Endothelial cell of umbilical vein (primary cell): ENCODE measurements at regions not wholly inside any gene's neighbourhood (a gene's known extent, or its start where the extent isn't known, plus 50 kb on each side); places are given as distances from the start of the nearest gene placed in this dataset.

ENCODE experiments used
- BruUV-seq: library from RNA; stranded (reverse); fragments of 400-500 nt; replicated peaks from 2 replicates; lab custom pipeline; 2021; lab: Mats Ljungman, UMichigan
- CTCF ChIA-PET: fragments of 300-600, 350-600 bp; sonication (Branson Sonifier 250); formaldehyde crosslinking; loops from one replicate; lab custom pipeline; 2021; ENCODE audit warnings: antibody characterized with exemption, inconsistent platforms; lab: Charles Lee
- POLR2A ChIA-PET: fragments of 300-600, 350-600 bp; sonication (Branson Sonifier 250); formaldehyde crosslinking; loops from one replicate; lab custom pipeline; 2021; ENCODE audit warnings: antibody characterized with exemption, inconsistent platforms; lab: Charles Lee
- DNase-seq: peaks from one replicate; pipeline ENCODE4 v3.0.0-alpha.2; 2011; ENCODE audit warnings: low read depth, low spot score
- FAIRE-seq: peaks from 2 replicates; lab custom pipeline; 2011; peaks lifted over from hg19 to GRCh38; lab: Jason Lieb, UNC
- H2AFZ ChIP-seq: 2 replicates; pipeline ENCODE4 v1.6.0; 2012; ENCODE audit warnings: low read depth, low read length, control low read depth, inconsistent platforms
- H3K27ac ChIP-seq: 2 replicates; pipeline ENCODE4 v1.5.1; 2011; ENCODE audit warnings: low read depth, mild to moderate bottlenecking, control low read depth, low read length, moderate library complexity; ENCODE audit not compliant: insufficient read depth
- H3K27me3 ChIP-seq, 2 experiments: 2 replicates each; pipeline versions ENCODE4 v1.6.0 to v1.6.1; 2011; ENCODE audit warnings: low read length in 2 of 2, mixed read lengths in 1 of 2; ENCODE audit not compliant: control insufficient read depth in 2 of 2, insufficient read depth in 2 of 2
- H3K36me3 ChIP-seq, 2 experiments: 2 replicates in 1 of 2; 3 replicates in 1 of 2; pipeline ENCODE4 v1.5.1; 2011; ENCODE audit warnings: low read length in 2 of 2, mild to moderate bottlenecking in 1 of 2, moderate library complexity in 1 of 2; ENCODE audit not compliant: control insufficient read depth in 2 of 2, insufficient read depth in 2 of 2; ENCODE audit errors: extremely low read depth in 1 of 2
- H3K4me1 ChIP-seq: 3 replicates; pipeline ENCODE4 v1.5.1; 2011; ENCODE audit warnings: mild to moderate bottlenecking, low read length; ENCODE audit not compliant: control insufficient read depth, insufficient read depth; ENCODE audit errors: extremely low read depth
- H3K4me2 ChIP-seq: 2 replicates; pipeline ENCODE4 v1.6.1; 2011; ENCODE audit warnings: low read length, control low read depth, mixed read lengths; ENCODE audit not compliant: insufficient read depth
- H3K4me3 ChIP-seq, 3 experiments: fragments of 200-600 bp in 1 of 3; sonication (generic), shearing (Covaris generic) in 1 of 3; replicated peaks in 1 of 3; 2 replicates each; pipeline ENCODE4 v1.5.1; 2011 to 2016; ENCODE audit warnings: control low read depth in 3 of 3, low read length in 3 of 3, mild to moderate bottlenecking in 2 of 3, inconsistent platforms in 1 of 3, low read depth in 1 of 3, moderate library complexity in 1 of 3; ENCODE audit not compliant: insufficient read depth in 1 of 3
- H3K79me2 ChIP-seq: 2 replicates; pipeline ENCODE4 v1.6.0; 2012; ENCODE audit warnings: low read length, inconsistent platforms; ENCODE audit not compliant: control insufficient read depth, insufficient read depth
- H3K9ac ChIP-seq: replicated peaks from 2 replicates; pipeline ENCODE3; 2011; ENCODE audit warnings: low read length, control low read depth; ENCODE audit not compliant: insufficient read depth; ENCODE audit errors: extremely low read depth
- H3K9me1 ChIP-seq: replicated peaks from 3 replicates; pipeline ENCODE4 v1.6.0; 2011; ENCODE audit warnings: mild to moderate bottlenecking, low read length; ENCODE audit not compliant: control insufficient read depth, insufficient read depth; ENCODE audit errors: extremely low read depth
- H3K9me3 ChIP-seq: replicated peaks from 2 replicates; pipeline ENCODE4 v1.5.1; 2012; ENCODE audit warnings: low read length, inconsistent platforms; ENCODE audit not compliant: control insufficient read depth, insufficient read depth
- H4K20me1 ChIP-seq: replicated peaks from 2 replicates; pipeline ENCODE3; 2011; ENCODE audit warnings: mild to moderate bottlenecking, low read length; ENCODE audit not compliant: control insufficient read depth, insufficient read depth; ENCODE audit errors: extremely low read depth
- CTCF ChIP-seq, 2 donors: IDR thresholded peaks; 1 replicate in 1 of 2; 2 replicates in 1 of 2; pipeline ENCODE4 v1.5.1; 2011; ENCODE audit warnings: low read length in 2 of 2, mild to moderate bottlenecking in 2 of 2, moderate library complexity in 2 of 2, control low read depth in 1 of 2, inconsistent platforms in 1 of 2, low read depth in 1 of 2; ENCODE audit not compliant: insufficient read depth in 1 of 2; ENCODE audit errors: extremely low read depth in 1 of 2
- EZH2 ChIP-seq: IDR thresholded peaks from 2 replicates; pipeline ENCODE4 v1.6.1; 2012; ENCODE audit warnings: borderline replicate concordance, low read depth, mild to moderate bottlenecking, moderate library complexity, low read length, inconsistent platforms; ENCODE audit not compliant: severe bottlenecking
- FOS ChIP-seq: IDR thresholded peaks from 2 replicates; pipeline ENCODE4 v1.6.1; 2011; ENCODE audit warnings: mild to moderate bottlenecking, low read length, moderate library complexity, borderline replicate concordance; ENCODE audit not compliant: insufficient read depth
- GATA2 ChIP-seq: IDR thresholded peaks from 2 replicates; pipeline ENCODE4 v1.7.0; 2011; ENCODE audit warnings: low read depth, mild to moderate bottlenecking, moderate library complexity, mixed read lengths, low read length; ENCODE audit not compliant: insufficient read length, insufficient read depth
- JUN ChIP-seq: IDR thresholded peaks from 2 replicates; pipeline ENCODE4 v1.6.1; 2011; ENCODE audit warnings: borderline replicate concordance, low read depth; ENCODE audit not compliant: insufficient read length, insufficient read depth
- MAX ChIP-seq: IDR thresholded peaks from 2 replicates; pipeline ENCODE4 v1.6.1; 2011; ENCODE audit not compliant: insufficient read depth, insufficient read length
- MYC ChIP-seq: IDR thresholded peaks from one replicate; pipeline ENCODE4 v1.6.1; 2011; ENCODE audit warnings: mild to moderate bottlenecking, low read depth, low read length
- POLR2A ChIP-seq: IDR thresholded peaks from 2 replicates; pipeline ENCODE4 v1.6.1; 2012; ENCODE audit warnings: low read depth, mild to moderate bottlenecking, control low read depth, low read length
- POLR2AphosphoS5 ChIP-seq: IDR thresholded peaks from 2 replicates; pipeline ENCODE4 v1.6.1; 2012; ENCODE audit warnings: low read depth, mild to moderate bottlenecking, control low read depth, low read length, moderate library complexity; ENCODE audit not compliant: insufficient read depth
- dilution Hi-C: fragments of 300-500 bp; cut with MboI; formaldehyde crosslinking; loops from one replicate; pipeline ENCODE4 v1.15.0; 2019; ENCODE audit warnings: low sequenced_read_pairs; ENCODE audit not compliant: extremely low pct_ligation_motif_present
- intact Hi-C: fragments of 100-400 bp; cut with micrococcal nuclease; formaldehyde crosslinking; loops from one replicate; pipeline ENCODE4 v1.10.0; 2022

GRCh38 chr2:147469471-147469870 lies 375.4 kb upstream of the ACVR2A start:
- BruUV-seq, result no TSS peak
- no peak for DNase-seq
- intact Hi-C loops (no loop called here), dilution Hi-C loops (no loop called here)
- Histone ChIP-seq H3K4me1 (no peaks in the 10 kb centered on the region), H3K36me3 (no peaks in the 10 kb centered on the region), H2AFZ (no peak overlapping the region), H3K4me3 (no peak overlapping the region), H3K9me3 (no peaks in the 10 kb centered on the region), H3K27ac (no peak overlapping the region), H3K4me2 (no peak overlapping the region), H3K27me3 (no peaks in the 10 kb centered on the region), H3K79me2 (no peaks in the 10 kb centered on the region), H3K9me1 (no peaks in the 10 kb centered on the region), H4K20me1 (no peaks in the 10 kb centered on the region), H3K9ac (no peak overlapping the region)
- ChIA-PET CTCF (no interaction called here), POLR2A (no interaction called here)
- FAIRE-seq, result no peak
- TF ChIP-seq GATA2, result no peak
- TF ChIP-seq MYC, result no peak
- no peak for TF ChIP-seq EZH2
- no peak for TF ChIP-seq FOS
- no peak for TF ChIP-seq JUN
- TF ChIP-seq MAX, result no peak
- TF ChIP-seq CTCF (IDR thresholded peaks at IDR 0.05; ENCODE audit: extremely low read depth in 1 of 2, insufficient read depth in 1 of 2, low read depth in 1 of 2, low read length in 2 of 2), result no peak
- no peak for TF ChIP-seq POLR2A
- no peak for TF ChIP-seq POLR2AphosphoS5
